GM19043 (cell line): ENCODE measurements at regions not wholly inside any gene's neighbourhood (a gene's known extent, or its start where the extent isn't known, plus 50 kb on each side); places are given as distances from the start of the nearest gene placed in this dataset.

ENCODE experiments used
- ATAC-seq: cut with Tn5 transposase; IDR thresholded peaks from one replicate; pipeline ENCODE4 v1.9.1; 2021; ENCODE audit warnings: low read depth; ENCODE audit not compliant: unreplicated experiment

DNA sequence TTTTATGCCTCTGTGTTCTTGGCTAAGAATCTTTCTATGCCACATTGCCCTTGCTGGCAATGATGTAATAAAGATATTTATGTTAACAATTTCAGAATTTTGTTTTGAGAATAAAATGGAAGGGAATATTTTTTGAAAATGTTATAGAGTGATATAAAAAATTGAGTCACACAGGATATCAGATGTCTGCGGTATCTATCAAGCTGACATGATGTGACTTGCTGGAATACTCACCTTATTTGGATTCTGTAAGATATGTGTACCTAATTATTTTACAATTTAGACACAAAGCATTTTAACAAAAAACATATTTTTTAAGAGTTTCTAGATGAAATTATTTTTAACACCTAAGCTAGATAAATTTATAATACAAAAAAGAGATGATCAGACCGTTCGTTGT is 660.0 kb upstream of the B3GALT2 start:
- no peak for ATAC-seq

DNA sequence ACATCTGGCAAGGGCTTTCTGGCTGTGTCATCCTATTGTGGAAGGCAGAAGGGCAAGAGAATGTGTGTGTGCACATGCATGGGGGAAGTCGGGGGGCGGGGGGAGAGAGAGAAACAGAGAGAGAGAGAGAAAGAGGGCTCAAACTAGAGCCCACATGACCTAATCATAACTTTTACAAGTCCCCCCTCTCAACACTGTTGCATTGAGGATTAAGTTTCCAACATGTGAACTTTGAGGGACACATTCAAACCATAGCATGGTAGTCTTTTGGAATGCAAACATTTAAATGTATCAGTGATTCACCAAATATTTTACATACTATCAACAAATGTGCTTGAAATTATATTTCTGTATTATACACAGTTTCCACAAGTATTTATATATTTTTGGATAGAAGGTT is 655.4 kb upstream of the B3GALT2 start:
- no peak for ATAC-seq

DNA sequence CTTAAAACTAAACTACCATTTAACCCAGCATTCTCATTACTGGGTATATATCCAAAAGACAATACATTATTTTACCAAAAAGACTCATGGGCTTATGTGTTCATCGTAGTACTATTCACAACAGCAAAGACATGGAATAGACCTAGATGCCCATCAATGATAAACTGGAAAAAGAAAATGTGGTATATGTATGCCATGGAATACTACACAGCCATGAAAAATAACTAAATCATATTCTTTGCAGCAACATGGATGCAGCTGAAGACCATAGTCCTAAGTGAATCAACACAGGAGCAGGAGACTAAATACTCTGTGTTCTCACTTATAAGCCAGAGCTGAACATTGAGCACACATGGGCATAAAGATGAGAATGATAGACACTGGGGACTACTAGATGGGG is 645.1 kb upstream of the B3GALT2 start:
- no peak for ATAC-seq

DNA sequence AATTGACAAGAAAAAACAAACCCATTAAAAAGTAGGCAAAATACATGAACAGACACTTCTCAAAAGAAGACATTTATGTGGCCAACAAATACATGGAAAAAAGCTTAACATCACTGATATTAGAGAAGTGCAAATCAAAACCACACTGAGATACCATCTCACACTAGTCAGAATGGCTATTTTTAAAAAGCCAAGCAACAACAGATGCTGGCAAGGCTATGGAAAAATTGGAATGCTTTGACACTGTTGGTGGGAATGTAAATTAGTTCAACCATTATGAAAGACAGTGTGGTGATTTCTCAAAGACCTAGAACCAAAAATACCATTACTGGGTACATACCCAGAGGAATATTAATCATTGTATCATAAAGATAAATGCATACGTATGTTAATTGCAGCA is 641.1 kb upstream of the B3GALT2 start:
- no peak for ATAC-seq

DNA sequence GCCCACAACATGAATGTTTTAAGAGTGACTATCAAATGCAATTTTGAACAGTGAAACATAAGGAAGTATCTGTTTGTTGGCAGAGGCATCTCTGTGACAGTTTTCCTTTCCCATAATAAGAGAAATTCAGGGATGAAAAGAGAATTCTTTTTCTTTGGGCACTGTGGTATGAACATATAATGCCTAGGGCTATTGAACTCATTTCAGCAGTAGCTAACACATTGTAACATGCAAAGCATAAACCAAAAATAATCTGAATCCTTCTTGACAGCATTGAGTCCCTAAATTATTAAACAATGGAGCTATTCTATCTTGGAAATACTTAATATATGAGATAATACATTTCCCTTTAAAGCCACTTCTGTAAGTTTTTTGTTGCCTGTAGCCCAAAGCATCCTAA is 633.0 kb upstream of the B3GALT2 start:
- ATAC-seq: no peak

DNA sequence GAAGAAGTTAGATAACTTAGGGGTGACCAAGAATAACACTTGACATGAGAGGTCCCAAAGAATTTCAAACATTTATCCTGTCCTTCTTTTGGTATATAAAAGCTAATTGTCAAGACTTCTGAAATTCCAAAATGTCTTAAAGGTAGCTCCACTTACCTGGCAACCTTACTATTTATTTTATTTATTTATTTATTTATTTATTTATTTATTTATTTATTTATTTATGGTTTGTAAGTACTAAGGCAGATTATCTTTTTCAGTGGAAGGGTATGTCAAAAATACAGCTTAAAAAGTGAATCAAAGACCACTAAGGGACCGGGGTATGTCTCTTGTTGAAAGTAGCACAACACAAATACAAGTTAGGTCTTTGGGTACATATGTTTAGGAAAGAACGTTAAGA is 620.8 kb upstream of the B3GALT2 start:
- ATAC-seq: no peak

DNA sequence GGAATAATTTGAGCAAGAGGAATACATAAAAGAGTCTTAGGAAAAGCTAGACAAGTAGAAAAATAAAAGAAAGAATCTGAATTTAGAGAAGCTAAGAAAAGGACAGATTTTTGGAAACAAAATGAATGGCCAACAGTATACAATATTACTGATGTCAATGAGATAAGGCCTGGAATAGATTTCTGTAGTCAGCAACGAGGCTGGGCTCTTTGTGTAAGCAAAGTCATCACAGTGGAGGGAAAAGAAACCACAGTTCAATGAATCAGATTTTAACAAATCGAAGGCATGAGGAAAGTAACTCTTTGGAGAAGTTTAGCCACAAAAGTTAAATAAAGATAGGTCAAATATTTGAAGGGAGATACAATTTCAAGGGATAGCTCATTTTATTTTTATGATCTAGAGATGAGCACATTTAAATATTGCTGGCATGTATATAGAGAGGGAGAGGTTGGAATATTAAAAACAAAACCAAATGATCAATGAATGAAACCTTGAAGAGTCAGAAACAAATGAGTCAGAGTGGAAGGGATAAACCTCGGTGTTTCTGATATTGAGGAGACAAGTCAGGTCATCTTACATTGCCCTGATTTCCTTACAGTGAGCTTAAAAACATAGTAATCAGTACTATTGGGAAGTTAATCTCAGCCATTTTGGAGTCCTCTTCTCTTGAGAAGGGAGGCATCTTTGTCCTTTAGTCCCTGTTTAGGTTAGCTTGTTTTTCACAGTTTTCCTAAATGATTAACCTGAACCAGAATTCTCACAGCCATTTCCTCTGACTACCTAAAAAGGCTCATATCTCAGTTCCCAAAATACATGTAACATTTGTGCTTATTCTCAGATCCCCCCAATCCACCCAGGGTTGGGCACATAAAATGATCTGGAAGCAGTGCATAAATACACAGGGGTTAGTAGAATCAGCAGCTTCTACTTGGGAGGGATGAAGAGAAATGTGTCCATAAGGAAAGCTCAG is 620.0 kb upstream of the B3GALT2 start:
- peak; percentile 60 for ATAC-seq

DNA sequence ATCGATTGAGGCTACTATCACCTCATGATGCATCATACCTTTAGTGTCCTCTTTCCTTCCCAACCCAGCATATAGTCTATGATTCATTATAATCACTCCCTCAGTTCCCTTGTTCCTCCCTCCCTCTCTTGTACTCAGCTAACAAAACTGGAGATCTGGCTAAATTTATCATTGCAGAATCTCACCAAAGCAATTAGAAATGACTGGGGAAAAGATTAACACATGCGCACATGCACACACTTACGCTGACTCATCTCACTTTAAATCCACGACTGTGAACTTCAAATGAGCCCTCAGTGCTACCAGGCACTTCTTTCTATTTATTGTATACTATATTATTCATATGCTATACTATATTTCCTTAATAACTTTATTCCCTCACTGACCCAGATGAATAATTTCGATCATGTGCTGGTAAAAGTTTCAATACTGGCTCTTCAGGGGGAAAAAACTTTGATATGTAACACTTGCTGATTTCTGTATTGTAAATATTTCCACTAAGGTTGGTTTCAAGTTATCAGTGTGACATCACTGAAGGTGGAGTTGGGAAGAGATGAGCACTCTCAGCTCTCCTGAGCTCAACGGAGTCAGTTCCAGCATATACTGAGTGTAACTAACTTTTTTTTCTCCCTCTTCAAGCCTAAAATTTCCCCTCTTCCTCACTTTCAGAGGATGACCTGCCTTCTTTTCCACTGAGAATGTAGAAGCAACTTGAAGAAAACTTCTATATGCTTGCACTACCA is 613.7 kb upstream of the B3GALT2 start:
- ATAC-seq: no peak

DNA sequence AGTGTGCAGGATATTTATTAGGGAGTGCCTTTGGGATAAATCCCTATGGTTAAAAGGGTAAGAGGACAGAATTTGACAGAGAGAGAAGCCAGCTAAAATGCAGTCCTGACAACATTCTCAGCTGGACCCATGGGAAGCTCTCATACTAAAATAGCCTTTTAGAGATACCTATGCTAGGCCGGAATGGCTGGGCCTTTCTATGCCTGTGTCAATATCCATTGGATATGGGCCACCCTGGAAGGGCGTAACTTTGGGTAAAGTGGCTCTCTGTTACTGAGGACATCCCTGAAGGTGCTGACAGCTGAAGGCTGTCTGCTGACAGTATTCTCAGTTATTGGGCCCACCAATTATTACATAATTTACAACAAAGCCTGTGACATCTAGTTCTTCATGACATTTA is 613.0 kb upstream of the B3GALT2 start:
- no peak for ATAC-seq

DNA sequence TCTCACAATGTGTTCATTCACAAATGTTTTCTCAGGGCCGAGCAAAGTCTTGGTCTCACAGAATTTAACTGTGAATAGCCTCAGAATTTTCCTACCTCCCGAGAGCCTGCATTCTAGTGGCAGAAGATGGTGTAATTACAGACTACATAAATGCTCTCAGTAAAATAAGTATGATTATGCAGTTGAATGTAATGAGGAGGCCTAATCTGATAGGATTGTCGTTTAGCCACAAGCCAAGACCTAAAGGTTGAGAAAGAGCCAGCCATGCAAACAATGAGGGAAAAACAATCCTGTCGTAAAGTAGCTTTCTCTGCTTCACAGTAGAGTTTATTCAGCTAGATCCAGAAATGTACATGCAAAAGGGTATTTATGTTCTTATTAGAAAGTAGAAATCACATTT is 607.8 kb upstream of the B3GALT2 start:
- no peak for ATAC-seq

DNA sequence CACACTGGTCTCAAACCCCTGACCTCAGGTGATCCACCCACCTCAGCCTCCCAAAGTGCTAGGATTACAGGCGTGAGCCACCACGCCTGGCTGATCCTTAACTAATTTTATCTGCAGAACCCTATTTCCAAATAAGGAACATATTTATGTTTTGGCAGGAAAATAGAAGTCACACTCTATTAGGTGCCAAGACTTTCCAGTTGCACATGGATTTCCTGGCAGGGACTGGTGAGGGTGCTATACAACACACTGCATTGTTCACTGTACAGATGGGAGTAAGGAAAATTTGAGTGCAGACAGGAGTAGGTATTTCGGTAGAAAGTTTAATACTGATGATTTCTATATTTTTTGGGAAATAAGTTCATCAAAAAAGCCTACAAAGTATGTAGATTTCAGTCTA is 605.3 kb upstream of the B3GALT2 start:
- ATAC-seq: no peak

DNA sequence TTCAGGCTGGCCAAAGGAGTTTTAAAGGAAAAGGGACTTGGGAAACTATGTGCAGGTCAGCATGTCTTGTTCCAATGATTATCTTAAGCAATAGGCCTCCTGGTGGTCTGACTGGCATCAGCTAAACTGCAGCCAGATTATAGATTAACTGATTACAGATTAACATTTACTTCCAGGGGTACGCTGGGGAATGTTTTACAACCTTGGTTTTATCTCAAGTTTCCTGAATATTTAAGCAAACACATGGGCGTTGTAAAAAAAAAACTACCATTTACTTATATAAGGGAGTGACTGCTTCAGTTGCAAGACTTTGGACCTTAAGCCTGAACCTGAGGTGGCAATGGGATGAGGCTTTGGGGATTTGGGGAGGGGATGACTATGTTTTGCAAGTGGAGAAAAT is 600.6 kb upstream of the B3GALT2 start:
- ATAC-seq: no peak

DNA sequence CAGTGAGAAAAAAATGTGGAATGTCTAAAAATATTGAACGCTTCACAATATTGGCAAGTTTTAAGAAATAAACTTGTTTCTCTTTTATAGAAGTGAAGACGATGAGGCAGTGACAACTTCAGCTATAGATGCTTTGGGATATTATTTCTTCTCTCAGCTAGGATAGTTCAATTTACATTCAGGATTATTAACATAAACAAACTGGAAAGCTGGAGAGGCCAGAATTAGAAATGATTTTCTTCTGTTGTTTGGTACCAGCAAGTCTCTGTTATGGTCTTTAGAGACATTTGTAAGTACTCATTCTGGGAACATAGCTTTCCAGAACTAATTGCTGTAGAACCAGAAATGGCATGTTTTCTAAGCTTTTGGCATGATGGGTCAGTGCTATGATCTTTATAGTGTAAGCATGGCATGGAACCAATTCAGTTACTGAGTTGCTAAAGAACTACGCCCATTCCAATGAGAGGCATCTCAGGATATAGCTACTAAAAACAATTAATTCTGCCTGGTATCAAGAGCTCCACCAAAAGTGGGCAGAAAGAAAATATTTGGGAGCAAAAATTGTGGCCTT is 599.5 kb upstream of the B3GALT2 start:
- no peak for ATAC-seq

DNA sequence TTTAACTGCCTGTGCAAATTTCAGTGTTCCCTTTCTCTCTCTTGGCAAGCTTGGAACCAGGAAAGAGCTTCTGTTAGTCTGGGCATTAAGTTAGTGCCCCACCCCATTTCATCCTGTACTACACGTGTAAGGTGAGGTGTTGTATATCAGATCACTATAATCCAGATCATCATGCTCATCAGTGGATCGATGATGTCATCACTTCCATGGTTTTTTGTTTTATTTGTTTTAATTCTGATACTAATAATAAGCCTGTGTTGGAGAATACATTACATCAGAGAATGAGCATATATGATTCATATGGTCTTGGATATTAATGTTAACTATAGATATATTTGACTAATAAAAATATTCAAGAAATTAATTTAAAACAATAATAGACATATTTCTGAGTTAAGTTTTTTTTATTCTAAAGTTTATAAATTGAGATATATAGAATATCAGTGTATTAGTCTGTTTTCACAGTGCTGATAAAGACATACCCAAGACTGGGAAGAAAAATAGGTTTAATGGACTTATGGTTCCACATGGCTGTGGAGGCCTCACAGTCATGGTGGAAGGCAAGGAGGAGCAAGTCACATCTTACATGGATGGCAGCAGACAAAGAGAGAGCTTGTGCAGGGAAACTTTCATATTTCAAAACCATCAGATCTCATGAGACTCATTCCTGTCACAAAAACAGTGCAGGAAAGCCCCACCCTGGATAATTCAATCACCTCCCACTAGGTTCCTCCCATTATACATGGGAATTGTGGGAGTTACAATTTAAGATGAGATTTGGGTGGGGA is 588.3 kb upstream of the B3GALT2 start:
- ATAC-seq: no peak

DNA sequence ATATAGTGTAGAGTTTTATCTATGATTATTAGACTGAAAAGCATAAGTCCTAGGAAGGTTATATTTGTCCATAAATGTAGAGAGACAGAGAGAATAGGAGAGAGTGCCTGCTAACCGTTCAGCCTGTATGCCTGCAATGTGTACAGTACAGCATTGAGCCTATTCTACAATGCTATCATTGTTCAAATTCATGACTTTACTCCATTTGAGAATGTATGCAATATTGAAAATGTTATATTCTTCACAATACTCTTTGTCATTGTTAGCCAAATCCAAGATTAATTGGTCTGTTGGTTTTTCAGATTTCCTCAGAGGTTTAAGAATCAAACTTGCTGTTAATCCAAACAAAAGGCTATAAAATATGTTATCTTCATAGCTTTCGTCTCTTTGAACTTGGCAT is 585.2 kb upstream of the B3GALT2 start:
- ATAC-seq: no peak

DNA sequence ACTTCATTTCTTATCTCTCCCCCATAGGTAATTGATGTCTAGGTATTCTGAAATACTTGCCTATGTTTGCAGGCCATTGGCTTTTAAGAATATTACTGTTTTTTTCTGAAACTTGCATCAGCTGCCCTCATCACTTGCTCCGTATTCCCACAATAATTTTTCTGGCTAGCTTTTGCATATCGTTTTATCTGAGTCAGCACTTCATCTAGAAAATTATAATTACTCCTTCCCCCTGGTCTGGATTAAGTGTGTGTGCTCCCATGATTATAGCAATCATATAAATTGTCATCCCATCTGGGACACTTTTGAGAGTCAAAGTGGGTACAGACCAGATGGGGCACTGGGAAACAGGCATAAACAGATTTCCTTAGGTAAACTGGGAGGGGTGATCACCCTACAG is 583.2 kb upstream of the B3GALT2 start:
- ATAC-seq: no peak

DNA sequence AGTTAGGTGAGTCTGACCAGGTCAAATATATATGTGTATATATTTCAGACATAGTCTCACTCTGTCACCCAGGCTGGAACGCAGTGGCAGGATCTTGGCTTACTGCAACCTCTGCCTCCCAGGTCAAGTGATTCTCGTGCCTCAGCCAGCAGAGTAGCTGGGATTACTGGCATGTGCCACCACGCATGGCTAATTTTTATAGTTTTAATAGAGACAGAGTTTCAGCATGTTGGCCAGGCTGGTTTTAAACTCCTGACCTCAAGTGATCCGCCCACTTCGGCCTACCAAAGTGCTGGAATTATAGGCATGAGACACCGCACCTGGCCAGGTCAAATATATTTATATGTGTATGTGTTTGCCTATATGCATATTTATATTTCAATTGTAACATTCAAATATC is 581.5 kb upstream of the B3GALT2 start:
- ATAC-seq: no peak

DNA sequence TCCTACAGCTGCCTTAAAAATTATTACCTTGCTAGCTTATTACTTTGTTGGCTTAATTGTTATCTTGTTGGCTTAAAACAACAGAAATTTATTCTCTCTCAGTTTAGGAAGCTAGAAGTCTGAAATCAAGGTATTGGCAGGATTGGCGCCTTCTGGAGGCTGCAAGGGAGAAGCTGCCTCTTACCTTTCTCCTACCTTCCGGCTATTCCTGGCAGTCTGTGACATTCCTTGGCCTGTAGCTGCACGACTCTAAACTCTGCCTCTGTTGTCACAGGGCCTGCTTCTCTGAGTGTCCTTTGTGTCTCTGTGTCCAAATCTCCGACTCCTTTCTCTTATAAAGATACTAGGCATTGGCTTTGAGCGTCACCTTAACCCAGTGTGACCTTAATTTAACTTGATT is 579.9 kb upstream of the B3GALT2 start:
- no peak for ATAC-seq

DNA sequence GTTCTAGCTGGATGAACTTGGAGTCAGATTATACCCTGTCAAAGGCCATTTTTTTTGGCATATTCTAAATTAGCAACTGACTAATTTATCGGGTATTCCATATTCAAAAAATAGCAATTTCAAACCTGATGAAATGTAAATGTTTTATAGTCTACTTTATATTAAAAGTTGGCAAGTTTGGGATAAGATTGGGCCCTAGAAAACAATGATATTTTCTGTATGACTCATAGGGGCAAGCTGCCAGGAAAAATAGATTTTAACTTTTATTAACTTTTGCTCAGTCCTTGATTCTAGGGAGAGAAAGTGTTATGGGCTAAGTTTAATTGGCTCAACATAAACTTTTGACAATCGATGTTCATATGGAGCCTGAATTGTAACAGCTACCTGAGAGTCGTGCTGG is 576.9 kb upstream of the B3GALT2 start:
- ATAC-seq: no peak

DNA sequence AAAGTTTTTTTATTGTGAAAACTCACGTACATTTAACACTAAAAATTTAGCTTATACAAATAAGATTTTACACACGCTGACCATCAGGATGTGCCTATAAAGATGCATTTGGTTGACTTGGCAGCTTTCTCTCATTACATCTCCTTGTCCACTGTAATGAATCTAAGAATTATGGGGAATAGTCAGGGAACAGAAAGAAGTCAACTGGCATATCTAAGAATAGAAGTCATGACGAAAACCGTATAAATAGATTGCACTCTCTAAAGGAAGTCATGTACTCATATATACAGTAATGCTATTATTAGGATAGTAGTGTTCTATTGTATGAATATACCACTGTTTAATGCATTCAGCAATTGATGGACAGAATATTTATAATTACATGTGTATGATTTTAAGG is 575.8 kb upstream of the B3GALT2 start:
- no peak for ATAC-seq

DNA sequence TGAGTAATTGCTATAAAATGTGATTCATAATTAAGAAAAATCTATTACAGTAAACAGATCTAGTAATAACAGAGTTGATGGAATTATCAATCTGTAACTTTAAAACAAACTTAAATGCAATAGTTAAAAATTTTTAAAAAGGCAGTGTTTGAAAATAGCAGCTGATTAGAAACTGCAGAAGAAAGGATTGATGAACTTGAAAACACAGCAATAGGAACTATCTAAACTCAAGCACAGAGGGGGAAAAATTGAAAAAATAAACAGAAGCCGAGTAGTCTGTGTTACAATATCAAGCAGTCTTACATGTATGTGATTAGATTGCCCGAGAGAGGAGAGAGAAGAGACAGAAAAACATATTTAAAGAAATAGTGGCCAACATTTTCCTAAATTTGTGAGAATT is 569.0 kb upstream of the B3GALT2 start:
- ATAC-seq: no peak
